ENCODE measurements at regions not wholly inside any gene's neighbourhood (a gene's known extent, or its start where the extent isn't known, plus 50 kb on each side); places are given as distances from the start of the nearest gene placed in this dataset.
"Not testable (repeated sequence)": the region's sequence is repeated elsewhere in the genome, so short reads cannot be mapped to it uniquely, and the experiment has no call there.

DNA sequence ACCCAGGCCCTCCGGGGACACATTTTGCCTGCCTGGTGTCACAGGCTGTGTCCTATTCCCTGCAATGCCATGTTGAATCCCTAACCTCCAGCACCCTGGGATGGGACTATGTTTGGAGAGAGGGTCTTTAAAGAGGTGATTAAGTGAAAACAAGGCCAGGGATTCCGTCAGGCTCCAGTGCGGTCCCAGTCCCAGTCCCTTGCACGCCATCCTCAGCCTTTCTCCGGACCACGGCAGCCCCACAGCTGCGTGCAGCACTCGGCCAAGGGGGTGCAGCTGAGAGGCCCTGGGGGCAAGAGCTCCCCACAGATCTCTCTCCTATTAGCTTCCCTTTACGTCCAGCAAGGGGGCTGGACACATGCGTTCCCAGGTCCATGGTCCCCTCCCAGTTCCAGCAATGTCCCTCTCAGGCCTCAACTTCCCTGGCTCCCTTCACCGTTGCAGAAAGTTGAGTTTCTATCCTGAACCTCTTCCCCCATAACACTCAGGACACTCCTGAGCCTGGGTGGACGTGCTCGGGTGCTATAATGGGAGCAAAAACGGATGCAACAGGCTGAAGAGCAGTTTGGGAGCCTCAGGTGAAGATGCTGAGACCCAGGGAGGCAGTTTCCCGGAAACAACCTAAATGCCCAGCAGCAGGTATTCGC is 1422.7 kb downstream of the BRD1 start:
- no peak for DNase-seq

DNA sequence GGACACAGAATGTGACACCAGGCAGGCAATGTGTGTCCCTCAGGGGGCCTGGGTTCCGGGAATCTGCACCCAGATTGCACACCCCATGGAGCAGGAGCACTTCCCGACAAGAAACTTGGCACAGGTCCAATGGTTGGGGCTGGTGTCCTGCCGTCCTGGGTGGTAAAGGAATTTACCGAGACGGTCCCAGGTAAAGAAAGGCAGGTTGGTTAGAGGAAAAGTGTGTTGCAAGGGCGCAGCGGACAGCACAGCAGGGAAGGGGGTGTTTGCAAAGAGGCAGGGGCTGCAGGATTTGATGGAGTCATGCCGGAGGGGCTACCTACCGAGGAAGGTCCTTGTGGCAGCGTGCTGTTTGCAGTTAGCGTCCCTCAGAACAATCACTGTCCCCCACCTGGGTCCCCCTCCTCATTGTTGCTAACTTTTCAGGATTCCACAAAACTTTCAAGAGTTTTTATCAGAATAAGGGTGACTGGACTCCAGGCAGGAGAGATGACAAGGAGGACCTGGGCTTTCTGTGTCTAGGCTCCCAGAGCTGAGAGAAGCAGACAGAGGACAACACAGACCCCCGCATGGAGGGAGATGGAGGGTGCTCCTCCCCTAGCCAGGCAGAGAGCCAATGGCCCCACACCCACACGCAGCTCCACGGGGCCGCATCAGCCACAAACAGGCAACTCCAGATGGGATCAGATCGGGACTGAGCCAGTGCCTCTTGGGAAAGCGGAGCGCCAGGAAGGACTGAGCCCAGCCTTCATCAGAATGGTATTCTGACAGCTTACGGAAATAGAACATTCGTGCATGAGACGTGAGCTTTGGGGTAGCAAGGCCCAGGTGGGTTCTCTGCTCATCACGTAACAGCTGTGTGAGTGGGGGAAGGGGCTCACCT is 1423.9 kb downstream of the BRD1 start:
- DNase-seq = no peak

- no peak for DNase-seq
Measured at GRCh38 chr22:48402591-48403031, 1425.1 kb downstream of the BRD1 start.

GRCh38 chr22:48401523-48401922 is 1426.2 kb downstream of the BRD1 start:
- not testable (repeated sequence) for DNase-seq

- no peak for DNase-seq
Measured at GRCh38 chr22:48398181-48398905, 1429.3 kb downstream of the BRD1 start.

DNA sequence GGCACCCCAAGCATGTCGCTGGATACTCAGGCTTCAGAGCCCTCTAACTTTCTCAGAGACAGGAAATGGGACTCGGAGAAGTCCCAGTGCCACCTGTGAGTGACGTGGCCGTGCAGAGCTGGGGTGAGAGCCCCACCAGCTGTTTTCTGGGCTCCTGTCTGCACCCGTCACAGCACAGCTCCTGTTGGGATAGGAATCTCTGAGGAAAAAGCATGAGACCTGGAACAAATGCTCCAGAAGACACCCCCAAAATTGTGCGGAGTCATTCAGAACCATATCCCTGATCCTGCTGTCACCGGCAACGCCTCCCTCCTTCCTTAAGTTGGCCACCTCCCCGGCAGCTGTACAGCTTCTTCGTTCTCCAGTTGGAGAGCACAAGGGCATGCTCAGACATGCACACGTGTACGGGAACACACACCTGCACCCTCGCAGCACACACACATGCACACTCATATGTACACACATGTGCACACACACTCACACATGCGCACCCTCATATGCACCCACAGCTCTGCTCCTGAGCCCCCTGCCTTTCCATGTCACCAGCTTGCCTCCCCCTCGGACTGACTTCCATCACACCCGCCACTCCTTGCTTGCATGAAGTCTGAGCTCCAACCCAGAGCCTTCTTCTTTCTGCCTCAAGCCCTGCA is 1430.0 kb downstream of the BRD1 start:
- no peak for DNase-seq

- DNase-seq = no peak
Measured at GRCh38 chr22:48396785-48397530, 1430.7 kb downstream of the BRD1 start.

GRCh38 chr22:48396091-48396784 is 1431.4 kb downstream of the BRD1 start:
- DNase-seq = no peak

- DNase-seq = no peak
Measured at GRCh38 chr22:48395201-48395600, 1432.5 kb downstream of the BRD1 start.

DNA sequence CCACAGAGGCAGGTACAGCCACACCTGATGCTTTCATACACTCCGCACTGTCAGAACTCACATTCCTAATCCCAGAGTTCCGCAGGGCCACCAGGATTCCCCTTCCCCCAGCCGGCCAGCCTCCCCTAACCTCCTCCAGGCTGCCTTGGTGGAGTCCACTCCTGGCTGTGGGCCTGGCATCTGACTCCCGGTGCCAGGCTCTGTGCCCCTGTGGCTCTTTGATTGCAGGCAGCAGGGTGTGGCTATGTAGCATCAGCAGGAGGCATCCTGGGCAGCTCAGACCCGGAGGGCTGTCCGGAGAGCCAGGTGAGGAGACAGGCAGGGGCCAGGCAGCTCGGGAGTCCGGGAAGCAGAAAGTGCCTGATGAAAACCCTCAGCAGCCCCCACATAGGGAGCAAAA is 1432.9 kb downstream of the BRD1 start:
- no peak for DNase-seq

- no peak for DNase-seq
Measured at GRCh38 chr22:48393885-48394284, 1433.8 kb downstream of the BRD1 start.

DNA sequence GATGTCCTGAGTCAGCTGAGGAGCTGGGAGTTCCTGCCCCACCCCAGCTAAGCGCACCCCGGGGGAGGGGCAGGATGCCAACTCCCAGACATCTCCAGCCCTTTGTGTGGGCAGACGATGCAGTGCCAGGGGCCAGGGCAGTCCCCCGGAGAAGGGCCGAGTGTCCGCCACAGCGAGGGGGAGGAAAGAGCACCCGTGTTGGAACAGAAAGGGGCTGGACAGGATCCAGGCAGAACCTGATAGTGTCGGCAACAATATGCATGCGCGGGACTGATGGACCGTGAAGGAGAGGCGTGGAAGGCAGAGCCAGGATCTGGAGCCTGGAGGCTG is 1434.7 kb downstream of the BRD1 start:
- DNase-seq = no peak

GRCh38 chr22:48391820-48392219 is 1435.9 kb downstream of the BRD1 start:
- DNase-seq = no peak

- no peak for DNase-seq
Measured at GRCh38 chr22:48391171-48391711, 1436.4 kb downstream of the BRD1 start.

- DNase-seq = no peak
Measured at GRCh38 chr22:48389916-48390315, 1437.8 kb downstream of the BRD1 start.

DNA sequence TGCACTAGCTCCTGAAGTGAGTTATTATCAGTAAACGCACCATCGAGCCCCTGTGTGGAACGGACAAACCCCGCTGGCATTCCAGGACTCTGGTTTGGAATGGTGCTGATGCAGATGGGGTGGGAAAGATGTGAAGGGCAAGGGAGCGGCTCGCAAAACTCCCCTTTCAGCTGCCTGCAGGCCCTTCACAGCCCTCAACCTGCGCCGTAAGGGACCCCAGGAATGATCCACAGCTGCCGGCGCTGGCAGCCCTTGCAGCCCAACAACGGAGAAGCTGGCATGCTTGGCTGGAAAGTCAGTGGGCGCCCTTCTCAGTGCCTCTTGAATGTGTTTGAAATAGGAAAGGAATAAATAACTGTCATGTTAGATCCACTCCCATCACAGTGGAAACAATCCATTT is 1445.5 kb downstream of the BRD1 start:
- DNase-seq = no peak

GRCh38 chr22:48380016-48380665 is 1447.5 kb downstream of the BRD1 start:
- no peak for DNase-seq

- DNase-seq = no peak
Measured at GRCh38 chr22:48379371-48379770, 1448.3 kb downstream of the BRD1 start.

DNA sequence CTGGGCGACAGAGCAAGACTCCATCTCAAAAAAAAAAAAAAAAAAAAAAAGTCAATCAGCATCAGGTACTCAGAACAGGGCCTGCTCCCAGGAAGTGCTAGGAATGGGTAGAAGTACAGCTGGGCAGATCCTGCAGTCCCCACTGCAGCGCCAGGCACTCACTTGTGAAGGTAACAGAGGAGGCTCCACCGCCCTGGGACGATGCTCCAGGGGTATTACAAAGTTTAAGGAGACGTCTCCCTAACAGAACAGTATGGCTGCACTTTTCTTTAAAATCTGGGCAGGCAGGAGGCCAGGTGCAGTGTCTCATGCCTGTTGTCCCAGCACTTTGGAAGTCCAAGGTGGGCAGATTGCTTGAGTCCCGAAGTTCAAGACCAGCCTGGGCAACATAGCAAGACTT is 1449.0 kb downstream of the BRD1 start:
- DNase-seq = no peak

DNA sequence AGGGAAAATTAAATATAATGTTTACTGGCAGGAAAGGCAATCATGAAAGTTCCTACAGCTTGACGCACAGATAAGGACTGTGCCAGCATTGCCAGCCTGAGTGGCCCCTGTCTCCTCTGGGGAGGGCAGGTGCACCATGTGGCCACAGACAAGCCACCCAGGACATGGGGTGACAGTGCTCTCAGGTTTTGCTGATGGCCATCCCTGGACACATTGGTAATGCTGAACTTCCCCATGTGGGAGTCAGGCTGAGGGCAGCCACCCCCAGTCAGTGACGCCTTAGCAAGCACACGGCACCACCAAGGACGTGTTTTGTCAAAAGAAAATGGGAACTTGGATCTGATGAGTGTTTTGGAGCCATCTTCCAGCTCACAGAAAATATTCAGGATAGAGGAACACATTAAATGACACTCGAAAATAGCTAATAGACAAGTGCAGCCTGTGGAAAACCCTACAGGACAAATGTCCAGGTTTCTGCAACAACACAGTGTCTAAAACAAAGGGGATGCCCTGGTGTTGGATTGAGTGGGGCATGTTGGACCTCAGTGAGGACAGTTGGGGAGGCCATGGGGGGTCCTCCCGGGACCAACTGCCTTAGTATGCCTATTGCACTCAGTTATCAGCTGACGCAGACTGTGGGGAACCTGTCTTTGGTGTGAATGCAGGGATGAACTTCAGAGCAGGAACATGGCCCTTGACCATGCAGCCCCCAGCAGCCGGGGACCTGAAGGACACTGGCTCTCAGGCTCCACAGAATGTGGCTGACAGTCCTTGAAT is 1450.5 kb downstream of the BRD1 start:
- no peak for DNase-seq

All from bone marrow (tissue), 2 donors.